Activated naive CD8-positive, alpha-beta T cell treated with anti-CD3 and anti-CD28 coated beads, Interleukin-2, amount 50 U/mL, for 24 hours (primary cell): ENCODE measurements at regions not wholly inside any gene's neighbourhood (a gene's known extent, or its start where the extent isn't known, plus 50 kb on each side); places are given as distances from the start of the nearest gene placed in this dataset.
A peak's percentile ranks its signal among the peaks of the same experiment; 100 is the strongest.

ENCODE experiments used
- ATAC-seq: fragments of 150-1000 bp; cut with Tn5 transposase; one replicate; pipeline ENCODE4 v1.10.0; 2021
- DNase-seq: peaks from one replicate; pipeline ENCODE4 v3.0.0; 2021
- H3K27ac Mint-ChIP-seq: one replicate; pipeline ENCODE4 v1.8.0; 2021; ENCODE audit warnings: mild to moderate bottlenecking, mixed read lengths
- H3K27me3 Mint-ChIP-seq: one replicate; pipeline ENCODE4 v1.8.0; 2021; ENCODE audit warnings: mixed read lengths
- H3K36me3 Mint-ChIP-seq: one replicate; pipeline ENCODE4 v1.8.0; 2021; ENCODE audit warnings: low read depth, mixed read lengths
- H3K4me1 Mint-ChIP-seq: one replicate; pipeline ENCODE4 v1.8.0; 2021; ENCODE audit warnings: mixed read lengths
- H3K4me3 Mint-ChIP-seq: one replicate; pipeline ENCODE4 v1.8.0; 2021; ENCODE audit warnings: mild to moderate bottlenecking, moderate library complexity, mixed read lengths
- H3K9me3 Mint-ChIP-seq: one replicate; pipeline ENCODE4 v1.8.0; 2021; ENCODE audit warnings: mixed read lengths

DNA sequence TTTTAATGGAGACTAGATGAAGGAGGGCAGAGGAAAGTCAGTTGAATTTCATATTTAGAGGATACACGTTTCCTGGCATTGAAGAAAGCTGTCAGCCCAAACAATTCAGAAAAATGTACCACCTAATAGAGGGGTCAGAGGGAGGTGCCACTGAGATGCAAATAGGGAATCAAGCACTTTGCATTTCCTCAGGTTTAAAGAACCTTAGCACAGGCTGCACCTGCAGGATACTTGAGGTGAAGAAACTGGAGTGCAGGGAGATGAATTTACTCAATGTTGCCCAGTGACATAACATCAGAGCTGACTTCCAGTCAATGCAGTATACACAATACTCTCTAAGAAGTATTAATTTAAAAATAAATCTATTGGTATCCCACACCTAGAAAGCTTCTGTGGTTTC, 67.0 kb upstream of the MAST4 start:
- Mint-ChIP-seq H3K4me1 (no peaks in the 10 kb centered on the region), H3K36me3 (no peaks in the 10 kb centered on the region), H3K27ac (no peak overlapping the region), H3K4me3 (no peak overlapping the region), H3K27me3 (peaks cover 6% of the 10 kb centered on the region), H3K9me3 (no peaks in the 10 kb centered on the region)
- ATAC-seq (no peak), DNase-seq (no peak)

GRCh38 chr5:66529704-66530103, 66.5 kb upstream of the MAST4 start:
- no peaks in the 10 kb centered on the region for H3K36me3 Mint-ChIP-seq
- H3K4me3 Mint-ChIP-seq, result no peak overlapping the region
- H3K27ac Mint-ChIP-seq, result no peak overlapping the region
- no peaks in the 10 kb centered on the region for H3K4me1 Mint-ChIP-seq
- ATAC-seq, result no peak
- H3K27me3 Mint-ChIP-seq, result peaks cover 6% of the 10 kb centered on the region
- no peak for DNase-seq
- no peaks in the 10 kb centered on the region for H3K9me3 Mint-ChIP-seq

- H3K27me3 Mint-ChIP-seq, result peaks cover 12% of the 10 kb centered on the region
- H3K36me3 Mint-ChIP-seq, result no peaks in the 10 kb centered on the region
- H3K4me3 Mint-ChIP-seq, result no peak overlapping the region
- H3K27ac Mint-ChIP-seq, result no peak overlapping the region
- no peak for DNase-seq
- H3K4me1 Mint-ChIP-seq, result peaks cover 18% of the 10 kb centered on the region
- H3K9me3 Mint-ChIP-seq, result no peaks in the 10 kb centered on the region
- no peak for ATAC-seq
Measured at GRCh38 chr5:66538126-66538525, 58.1 kb upstream of the MAST4 start.

GRCh38 chr5:66538531-66538930, 57.7 kb upstream of the MAST4 start:
- Mint-ChIP-seq H3K36me3 (no peaks in the 10 kb centered on the region), H3K4me3 (no peak overlapping the region), H3K27me3 (peaks cover 12% of the 10 kb centered on the region), H3K9me3 (no peaks in the 10 kb centered on the region), H3K4me1 (peaks cover 18% of the 10 kb centered on the region), H3K27ac (no peak overlapping the region)
- DNase-seq, result no peak
- ATAC-seq, result no peak

DNA sequence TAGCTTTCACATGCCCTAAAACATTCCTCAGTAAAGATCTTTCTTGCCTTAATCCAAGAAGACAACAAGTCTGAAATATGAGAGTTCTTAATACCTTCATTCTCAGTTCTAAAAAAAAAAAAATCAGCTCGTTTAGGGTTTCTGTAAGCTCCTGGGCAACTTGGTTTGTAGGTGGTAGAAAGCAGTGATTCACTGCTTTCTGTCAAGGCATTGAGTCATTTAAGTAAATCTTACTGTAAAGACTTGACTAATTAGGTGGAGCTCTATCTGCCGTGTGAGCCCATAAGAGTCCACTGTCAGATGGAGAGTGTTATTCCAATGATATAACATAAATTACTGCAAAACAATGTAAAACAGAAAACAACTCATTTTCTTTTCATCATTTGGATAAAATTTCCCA, 56.1 kb upstream of the MAST4 start:
- no peaks in the 10 kb centered on the region for H3K9me3 Mint-ChIP-seq
- H3K4me3 Mint-ChIP-seq, result no peak overlapping the region
- ATAC-seq, result peak; percentile 91
- no peak for DNase-seq
- H3K4me1 Mint-ChIP-seq, result peaks cover 18% of the 10 kb centered on the region
- H3K36me3 Mint-ChIP-seq, result no peaks in the 10 kb centered on the region
- peaks cover 18% of the 10 kb centered on the region for H3K27me3 Mint-ChIP-seq
- H3K27ac Mint-ChIP-seq, result no peak overlapping the region

- peaks cover 3% of the 10 kb centered on the region for H3K9me3 Mint-ChIP-seq
- H3K27me3 Mint-ChIP-seq, result peaks cover 7% of the 10 kb centered on the region
- peaks cover 18% of the 10 kb centered on the region for H3K4me1 Mint-ChIP-seq
- DNase-seq (no peak), ATAC-seq (no peak)
- no peaks in the 10 kb centered on the region for H3K36me3 Mint-ChIP-seq
- no peak overlapping the region for H3K4me3 Mint-ChIP-seq
- H3K27ac Mint-ChIP-seq, result no peak overlapping the region
Measured at GRCh38 chr5:66542711-66543110, 53.5 kb upstream of the MAST4 start.
